Osteoblast (primary cell): ENCODE measurements at regions not wholly inside any gene's neighbourhood (a gene's known extent, or its start where the extent isn't known, plus 50 kb on each side); places are given as distances from the start of the nearest gene placed in this dataset.

Experiments used
- DNase-seq: peaks from one replicate; pipeline ENCODE4 v3.0.0; 2011; ENCODE audit warnings: low spot score, mixed read lengths; ENCODE audit not compliant: insufficient read length; ENCODE audit errors: missing footprints
- H2AFZ ChIP-seq: 2 replicates; pipeline ENCODE4 v1.6.0; 2011; ENCODE audit warnings: mild to moderate bottlenecking, low read length
- H3K27ac ChIP-seq: 2 replicates; pipeline ENCODE4 v1.5.1; 2011; ENCODE audit warnings: mild to moderate bottlenecking, low read depth, low read length, moderate library complexity
- H3K27me3 ChIP-seq: 2 replicates; pipeline ENCODE4 v1.6.0; 2012; ENCODE audit warnings: mild to moderate bottlenecking, control low read depth, inconsistent platforms, low read length, moderate library complexity; ENCODE audit not compliant: insufficient read depth
- H3K36me3 ChIP-seq: 2 replicates; pipeline ENCODE4 v1.5.1; 2011; ENCODE audit warnings: mild to moderate bottlenecking, low read length, control low read depth, moderate library complexity; ENCODE audit not compliant: insufficient read depth
- H3K4me1 ChIP-seq: 2 replicates; pipeline ENCODE4 v1.5.1; 2011; ENCODE audit warnings: mild to moderate bottlenecking, low read length, control low read depth, moderate library complexity; ENCODE audit not compliant: insufficient read depth
- H3K4me2 ChIP-seq: 2 replicates; pipeline ENCODE4 v1.6.0; 2011; ENCODE audit warnings: mild to moderate bottlenecking, low read length; ENCODE audit not compliant: insufficient read depth
- H3K4me3 ChIP-seq: fragments of 200-600 bp; sonication (generic); 3 replicates; pipeline ENCODE4 v1.5.1; 2012; ENCODE audit warnings: mild to moderate bottlenecking, low read length, inconsistent platforms; ENCODE audit not compliant: insufficient read depth
- H3K79me2 ChIP-seq: 2 replicates; pipeline ENCODE4 v1.6.0; 2012; ENCODE audit warnings: mild to moderate bottlenecking, low read length, control low read depth, inconsistent platforms; ENCODE audit not compliant: insufficient read depth
- H3K9me3 ChIP-seq: 2 replicates; pipeline ENCODE4 v1.5.1; 2011; ENCODE audit warnings: low read depth, low read length, control low read depth
- H4K20me1 ChIP-seq: 2 replicates; pipeline ENCODE4 v1.6.0; 2012; ENCODE audit warnings: mild to moderate bottlenecking, low read length, control low read depth; ENCODE audit not compliant: insufficient read depth
- CTCF ChIP-seq: IDR thresholded peaks from 2 replicates; pipeline ENCODE4 v1.5.1; 2011; ENCODE audit warnings: mild to moderate bottlenecking, low read depth, low read length, moderate library complexity; ENCODE audit errors: extremely low read depth

DNA sequence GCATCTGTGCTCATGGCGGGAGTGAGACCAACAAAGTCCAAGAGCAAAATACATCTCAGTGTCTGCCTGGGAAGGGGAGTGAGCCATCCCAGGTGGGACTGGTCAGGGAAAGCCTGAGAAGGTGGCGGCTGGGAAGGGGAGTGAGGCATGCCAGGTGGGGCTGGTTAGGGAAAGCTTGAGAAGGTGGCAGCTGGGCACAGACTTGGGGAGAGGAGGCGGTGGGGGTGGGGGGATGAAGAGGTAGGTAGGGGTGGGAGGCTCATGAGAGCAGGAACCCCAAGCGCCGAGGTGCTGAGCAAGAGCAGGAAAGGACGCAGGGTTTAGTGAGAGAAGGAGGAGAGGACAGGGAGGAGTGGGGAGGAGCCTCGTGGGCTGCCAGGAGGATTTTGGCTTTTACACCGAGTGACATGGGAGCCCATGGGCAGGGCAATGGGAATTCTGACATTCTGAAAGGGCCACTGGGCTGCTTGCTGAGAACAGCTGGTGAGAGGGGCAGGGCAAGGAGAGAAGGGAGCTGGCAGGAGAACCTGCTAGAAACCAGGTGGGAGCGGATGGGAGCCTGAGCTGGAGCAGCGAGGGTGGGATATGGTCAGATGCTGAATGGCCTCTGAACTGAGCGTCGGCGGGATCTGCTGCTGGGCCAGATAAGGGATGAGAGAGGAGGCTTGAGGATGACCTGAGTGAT, 256.1 kb upstream of the RPL38 start:
- no peaks in the 10 kb centered on the region for H3K4me1 ChIP-seq
- H4K20me1 ChIP-seq, result no peaks in the 10 kb centered on the region
- H3K79me2 ChIP-seq, result no peaks in the 10 kb centered on the region
- H3K9me3 ChIP-seq, result no peaks in the 10 kb centered on the region
- H3K4me3 ChIP-seq, result no peak overlapping the region
- H3K36me3 ChIP-seq, result no peaks in the 10 kb centered on the region
- no peak for DNase-seq
- H2AFZ ChIP-seq, result no peak overlapping the region
- no peak for TF ChIP-seq CTCF
- no peak overlapping the region for H3K27ac ChIP-seq
- no peak overlapping the region for H3K4me2 ChIP-seq
- H3K27me3 ChIP-seq, result peaks cover 8% of the 10 kb centered on the region

- Histone ChIP-seq H3K79me2 (no peaks in the 10 kb centered on the region), H3K4me3 (no peak overlapping the region), H4K20me1 (no peaks in the 10 kb centered on the region), H3K36me3 (no peaks in the 10 kb centered on the region), H3K4me2 (no peak overlapping the region), H3K9me3 (no peaks in the 10 kb centered on the region), H3K27ac (no peak overlapping the region), H2AFZ (no peak overlapping the region), H3K27me3 (peaks cover 8% of the 10 kb centered on the region), H3K4me1 (no peaks in the 10 kb centered on the region)
- DNase-seq, result no peak
- no peak for TF ChIP-seq CTCF
Measured at GRCh38 chr17:73947966-73948355, 255.5 kb upstream of the RPL38 start.

GRCh38 chr17:73949903-73950592, 253.4 kb upstream of the RPL38 start:
- peaks cover 8% of the 10 kb centered on the region for H3K27me3 ChIP-seq
- no peak for TF ChIP-seq CTCF

DNA sequence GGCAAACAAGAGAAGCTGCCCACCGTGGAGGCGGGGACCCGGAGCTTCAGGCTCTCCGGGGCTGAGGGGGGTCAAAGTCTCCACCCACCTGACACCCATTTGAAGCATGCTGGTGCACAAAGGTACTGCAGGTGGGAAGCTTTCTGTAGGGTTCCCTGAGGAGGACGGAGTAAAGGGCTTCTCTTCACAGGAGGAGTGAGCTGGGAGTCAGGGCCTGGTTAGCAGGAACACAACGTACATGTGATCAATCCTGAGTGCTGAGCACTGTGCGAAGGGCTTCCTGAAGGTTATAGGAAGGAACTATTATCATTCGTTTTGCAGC, 252.9 kb upstream of the RPL38 start:
- Histone ChIP-seq H3K4me3 (no peak overlapping the region), H3K36me3 (no peaks in the 10 kb centered on the region), H3K9me3 (no peaks in the 10 kb centered on the region), H2AFZ (no peak overlapping the region), H3K27me3 (peaks cover 8% of the 10 kb centered on the region), H3K4me1 (no peaks in the 10 kb centered on the region), H3K79me2 (no peaks in the 10 kb centered on the region), H3K27ac (no peak overlapping the region), H3K4me2 (no peak overlapping the region), H4K20me1 (no peaks in the 10 kb centered on the region)
- no peak for TF ChIP-seq CTCF
- no peak for DNase-seq

More at GRCh38 chr17:73949903-73950592, 253.4 kb upstream of the RPL38 start:
- H3K4me1 ChIP-seq, result no peaks in the 10 kb centered on the region
- no peaks in the 10 kb centered on the region for H3K36me3 ChIP-seq
- no peak overlapping the region for H3K4me2 ChIP-seq
- H4K20me1 ChIP-seq, result no peaks in the 10 kb centered on the region
- no peak overlapping the region for H3K27ac ChIP-seq
- no peaks in the 10 kb centered on the region for H3K9me3 ChIP-seq
- H3K79me2 ChIP-seq, result no peaks in the 10 kb centered on the region
- H3K4me3 ChIP-seq, result no peak overlapping the region
- H2AFZ ChIP-seq, result no peak overlapping the region
- DNase-seq, result no peak
